NB4 (cell line): ENCODE measurements at regions not wholly inside any gene's neighbourhood (a gene's known extent, or its start where the extent isn't known, plus 50 kb on each side); places are given as distances from the start of the nearest gene placed in this dataset.

Experiments
- DNase-seq: peaks from one replicate; pipeline ENCODE4 v3.0.0; 2010; ENCODE audit warnings: low read depth
- H3K4me3 ChIP-seq: one replicate; pipeline ENCODE4 v1.5.1; 2011; ENCODE audit warnings: mild to moderate bottlenecking, low read depth, low read length, moderate library complexity
- CTCF ChIP-seq: IDR thresholded peaks from one replicate; pipeline ENCODE4 v1.5.1; 2012; ENCODE audit warnings: low read depth, low read length
- MAX ChIP-seq: IDR thresholded peaks from 2 replicates; pipeline ENCODE4 v1.6.1; 2011; ENCODE audit warnings: low read depth, low read length
- MYC ChIP-seq: IDR thresholded peaks from 2 replicates; pipeline ENCODE4 v1.6.1; 2011; ENCODE audit warnings: low read depth, low read length
- POLR2A ChIP-seq: IDR thresholded peaks from 2 replicates; pipeline ENCODE4 v1.6.1; 2011; ENCODE audit warnings: mild to moderate bottlenecking; ENCODE audit not compliant: insufficient read length; ENCODE audit errors: extremely low read depth

GRCh38 chr20:40945189-40945588, 83.4 kb upstream of the TOP1 start:
- H3K4me3 ChIP-seq = no peak overlapping the region
- TF ChIP-seq MAX (no peak), MYC (no peak), CTCF (no peak)
- no peak for DNase-seq

GRCh38 chr20:40945754-40946450, 82.7 kb upstream of the TOP1 start:
- TF ChIP-seq MYC = no peak
- peak; percentile 81 for TF ChIP-seq CTCF
- H3K4me3 ChIP-seq = no peak overlapping the region
- DNase-seq = peak; percentile 69

GRCh38 chr20:40946451-40946850, 82.2 kb upstream of the TOP1 start:
- DNase-seq = no peak
- H3K4me3 ChIP-seq = no peak overlapping the region
- no peak for TF ChIP-seq CTCF
- TF ChIP-seq POLR2A = no peak
- TF ChIP-seq MAX = no peak
- no peak for TF ChIP-seq MYC

- H3K4me3 ChIP-seq = no peak overlapping the region
- DNase-seq = no peak
- no peak for TF ChIP-seq MYC
- no peak for TF ChIP-seq CTCF
- no peak for TF ChIP-seq POLR2A
- no peak for TF ChIP-seq MAX
These were observed 80.0 kb upstream of the TOP1 start for GRCh38 chr20:40948465-40949267.

- no peak overlapping the region for H3K4me3 ChIP-seq
- TF ChIP-seq MYC (no peak), CTCF (no peak), POLR2A (no peak), MAX (no peak)
- DNase-seq = no peak
These were observed 79.3 kb upstream of the TOP1 start for GRCh38 chr20:40949346-40949745.

GRCh38 chr20:40952136-40952535, 76.5 kb upstream of the TOP1 start:
- no peak for DNase-seq
- H3K4me3 ChIP-seq = no peak overlapping the region
- no peak for TF ChIP-seq MAX
- TF ChIP-seq MYC = no peak
- no peak for TF ChIP-seq POLR2A
- TF ChIP-seq CTCF = no peak
